Lower leg skin (tissue), 3 donors: ENCODE measurements at regions not wholly inside any gene's neighbourhood (a gene's known extent, or its start where the extent isn't known, plus 50 kb on each side); places are given as distances from the start of the nearest gene placed in this dataset.

Experiments used
- POLR2A ChIP-seq, 2 donors: fragments of 450-650 bp; IDR thresholded peaks; one replicate each; pipeline ENCODE4 v1.6.1; 2016 to 2017; ENCODE audit warnings: antibody characterized with exemption in 2 of 2, mild to moderate bottlenecking in 1 of 2, moderate library complexity in 1 of 2
- TF ChIP-seq, protein P1 (sequence below), 3 donors: fragments of 450-650 bp; IDR thresholded peaks; one replicate each; pipeline ENCODE4 v1.5.1; 2016; ENCODE audit warnings: antibody characterized with exemption in 3 of 3, mild to moderate bottlenecking in 3 of 3, moderate library complexity in 2 of 3

DNA sequence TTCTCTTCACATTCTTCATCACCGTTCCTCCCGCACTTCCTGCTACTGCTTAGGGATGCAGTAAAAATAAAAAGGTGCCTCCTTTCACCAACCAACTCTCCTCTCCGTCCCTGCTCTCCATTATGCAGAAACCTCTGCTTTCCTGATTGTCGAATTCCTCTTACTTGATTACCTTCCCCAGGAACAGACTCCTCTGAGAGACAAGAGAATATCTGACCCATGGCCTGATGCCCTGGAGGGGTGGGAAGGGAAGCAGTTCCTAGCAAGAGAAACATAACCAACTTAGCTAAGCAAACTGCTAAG, 80.9 kb downstream of the TRIM29 start:
- TF ChIP-seq, protein P1, sequence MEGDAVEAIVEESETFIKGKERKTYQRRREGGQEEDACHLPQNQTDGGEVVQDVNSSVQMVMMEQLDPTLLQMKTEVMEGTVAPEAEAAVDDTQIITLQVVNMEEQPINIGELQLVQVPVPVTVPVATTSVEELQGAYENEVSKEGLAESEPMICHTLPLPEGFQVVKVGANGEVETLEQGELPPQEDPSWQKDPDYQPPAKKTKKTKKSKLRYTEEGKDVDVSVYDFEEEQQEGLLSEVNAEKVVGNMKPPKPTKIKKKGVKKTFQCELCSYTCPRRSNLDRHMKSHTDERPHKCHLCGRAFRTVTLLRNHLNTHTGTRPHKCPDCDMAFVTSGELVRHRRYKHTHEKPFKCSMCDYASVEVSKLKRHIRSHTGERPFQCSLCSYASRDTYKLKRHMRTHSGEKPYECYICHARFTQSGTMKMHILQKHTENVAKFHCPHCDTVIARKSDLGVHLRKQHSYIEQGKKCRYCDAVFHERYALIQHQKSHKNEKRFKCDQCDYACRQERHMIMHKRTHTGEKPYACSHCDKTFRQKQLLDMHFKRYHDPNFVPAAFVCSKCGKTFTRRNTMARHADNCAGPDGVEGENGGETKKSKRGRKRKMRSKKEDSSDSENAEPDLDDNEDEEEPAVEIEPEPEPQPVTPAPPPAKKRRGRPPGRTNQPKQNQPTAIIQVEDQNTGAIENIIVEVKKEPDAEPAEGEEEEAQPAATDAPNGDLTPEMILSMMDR (IDR thresholded peaks at IDR 0.05): no peak
- TF ChIP-seq POLR2A (IDR thresholded peaks at IDR 0.05): no peak
